Prostate gland (tissue), 2 donors: ENCODE measurements at regions not wholly inside any gene's neighbourhood (a gene's known extent, or its start where the extent isn't known, plus 50 kb on each side); places are given as distances from the start of the nearest gene placed in this dataset.

ENCODE experiments used
- POLR2A ChIP-seq: fragments of 450-650 bp; IDR thresholded peaks from one replicate; pipeline ENCODE4 v1.6.1; 2016; ENCODE audit warnings: antibody characterized with exemption, mild to moderate bottlenecking
- TF ChIP-seq, protein P1 (sequence below), 4 experiments: fragments of 200-600 bp in 2 of 4; fragments of 450-650 bp in 2 of 4; sonication (generic) in 2 of 4; IDR thresholded peaks; 1 replicate in 3 of 4; 2 replicates in 1 of 4; pipeline ENCODE4 v1.5.1; 2016 to 2019; ENCODE audit warnings: antibody characterized with exemption in 4 of 4, mild to moderate bottlenecking in 2 of 4, moderate library complexity in 2 of 4

DNA sequence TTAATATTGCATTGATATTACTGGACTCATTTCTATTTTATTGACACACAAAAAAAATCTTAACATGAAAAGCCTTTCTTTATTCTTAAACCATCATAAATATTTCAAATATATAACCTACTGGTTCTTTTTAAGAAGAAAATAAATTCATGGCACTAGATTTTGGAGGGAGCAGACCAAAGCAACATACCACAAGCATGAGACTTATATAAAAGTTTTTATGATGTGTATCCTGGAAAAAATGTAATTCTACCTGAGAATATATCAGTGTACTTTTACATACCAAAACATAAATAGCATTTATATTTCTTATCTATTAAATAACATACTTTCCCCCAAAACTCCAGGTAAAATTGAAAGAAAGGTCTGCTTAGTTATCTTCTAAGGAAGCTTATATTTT, 508.2 kb upstream of the SEMA3D start:
- TF ChIP-seq, protein P1, sequence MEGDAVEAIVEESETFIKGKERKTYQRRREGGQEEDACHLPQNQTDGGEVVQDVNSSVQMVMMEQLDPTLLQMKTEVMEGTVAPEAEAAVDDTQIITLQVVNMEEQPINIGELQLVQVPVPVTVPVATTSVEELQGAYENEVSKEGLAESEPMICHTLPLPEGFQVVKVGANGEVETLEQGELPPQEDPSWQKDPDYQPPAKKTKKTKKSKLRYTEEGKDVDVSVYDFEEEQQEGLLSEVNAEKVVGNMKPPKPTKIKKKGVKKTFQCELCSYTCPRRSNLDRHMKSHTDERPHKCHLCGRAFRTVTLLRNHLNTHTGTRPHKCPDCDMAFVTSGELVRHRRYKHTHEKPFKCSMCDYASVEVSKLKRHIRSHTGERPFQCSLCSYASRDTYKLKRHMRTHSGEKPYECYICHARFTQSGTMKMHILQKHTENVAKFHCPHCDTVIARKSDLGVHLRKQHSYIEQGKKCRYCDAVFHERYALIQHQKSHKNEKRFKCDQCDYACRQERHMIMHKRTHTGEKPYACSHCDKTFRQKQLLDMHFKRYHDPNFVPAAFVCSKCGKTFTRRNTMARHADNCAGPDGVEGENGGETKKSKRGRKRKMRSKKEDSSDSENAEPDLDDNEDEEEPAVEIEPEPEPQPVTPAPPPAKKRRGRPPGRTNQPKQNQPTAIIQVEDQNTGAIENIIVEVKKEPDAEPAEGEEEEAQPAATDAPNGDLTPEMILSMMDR (IDR thresholded peaks at IDR 0.05) = no peak
- no peak for TF ChIP-seq POLR2A
